ENCODE measurements at regions not wholly inside any gene's neighbourhood (a gene's known extent, or its start where the extent isn't known, plus 50 kb on each side); places are given as distances from the start of the nearest gene placed in this dataset.
A peak's percentile ranks its signal among the peaks of the same experiment; 100 is the strongest.

- Histone ChIP-seq H3K9me3 (no peaks in the 10 kb centered on the region), H3K36me3 (no peaks in the 10 kb centered on the region), H3K27me3 (no peaks in the 10 kb centered on the region), H3K4me1 (peaks cover under 1 to 3% of the 10 kb centered on the region in 2 donors), H3K4me3 (no peak overlapping the region), H3K27ac (no peak overlapping the region)
- in situ Hi-C loops (cut with MboI; ENCODE audit: low sequenced_read_pairs in 4 of 4) (no loop called here), intact Hi-C loops (cut with DNase I; ENCODE audit: low total_unique reads) (no loop called here)
- no peak for ATAC-seq
- DNase-seq: no peak
- TF ChIP-seq POLR2A (IDR thresholded peaks at IDR 0.05): no peak
- TF ChIP-seq CTCF (IDR thresholded peaks at IDR 0.05 in 4 of 5, conservative IDR thresholded peaks at IDR 0.05 in 1 of 5): no peak
Observed at GRCh38 chr5:57698802-57699201, 216.2 kb upstream of the ACTBL2 start.

GRCh38 chr5:57698086-57698485, 215.5 kb upstream of the ACTBL2 start:
- Histone ChIP-seq H3K27me3 (no peaks in the 10 kb centered on the region), H3K9me3 (no peaks in the 10 kb centered on the region), H3K36me3 (no peaks in the 10 kb centered on the region), H3K4me1 (peaks cover 5 to 10% of the 10 kb centered on the region in 2 donors), H3K27ac (peak overlapping the region in 3 of 4 donors; percentile 10 to 41 (median 37)), H3K4me3 (no peak overlapping the region)
- no peak for ATAC-seq
- in situ Hi-C loops (cut with MboI; ENCODE audit: low sequenced_read_pairs in 4 of 4) (no loop called here), intact Hi-C loops (cut with DNase I; ENCODE audit: low total_unique reads) (no loop called here)
- no peak for DNase-seq
- no peak for TF ChIP-seq CTCF (IDR thresholded peaks at IDR 0.05 in 4 of 5, conservative IDR thresholded peaks at IDR 0.05 in 1 of 5)
- no peak for TF ChIP-seq POLR2A (IDR thresholded peaks at IDR 0.05)

- Histone ChIP-seq H3K36me3 (no peaks in the 10 kb centered on the region), H3K27me3 (no peaks in the 10 kb centered on the region), H3K4me1 (peaks cover 11 to 16% of the 10 kb centered on the region in 2 donors), H3K27ac (peak overlapping the region; percentile 1 to 41 (median 24)), H3K4me3 (no peak overlapping the region), H3K9me3 (no peaks in the 10 kb centered on the region)
- no peak for DNase-seq
- no peak for ATAC-seq
- TF ChIP-seq POLR2A (IDR thresholded peaks at IDR 0.05): no peak
- TF ChIP-seq CTCF (IDR thresholded peaks at IDR 0.05 in 4 of 5, conservative IDR thresholded peaks at IDR 0.05 in 1 of 5): no peak
- in situ Hi-C loops (cut with MboI; ENCODE audit: low sequenced_read_pairs in 4 of 4) (no loop called here), intact Hi-C loops (cut with DNase I; ENCODE audit: low total_unique reads) (no loop called here)
Observed at GRCh38 chr5:57696825-57697570, 214.4 kb upstream of the ACTBL2 start.

GRCh38 chr5:57696389-57696769, 213.8 kb upstream of the ACTBL2 start:
- no peak for ATAC-seq
- in situ Hi-C loops (cut with MboI; ENCODE audit: low sequenced_read_pairs in 4 of 4) (no loop called here), intact Hi-C loops (cut with DNase I; ENCODE audit: low total_unique reads) (no loop called here)
- no peak for DNase-seq
- Histone ChIP-seq H3K27me3 (no peaks in the 10 kb centered on the region), H3K9me3 (no peaks in the 10 kb centered on the region), H3K4me1 (peaks cover 11 to 16% of the 10 kb centered on the region in 2 donors), H3K4me3 (no peak overlapping the region), H3K36me3 (no peaks in the 10 kb centered on the region), H3K27ac (peak overlapping the region; percentile 1 to 35 (median 16))
- TF ChIP-seq CTCF (IDR thresholded peaks at IDR 0.05 in 4 of 5, conservative IDR thresholded peaks at IDR 0.05 in 1 of 5) (no peak), POLR2A (IDR thresholded peaks at IDR 0.05) (no peak)
